Naive thymus-derived CD4-positive, alpha-beta T cell (primary cell): ENCODE measurements at regions not wholly inside any gene's neighbourhood (a gene's known extent, or its start where the extent isn't known, plus 50 kb on each side); places are given as distances from the start of the nearest gene placed in this dataset.
A peak's percentile ranks its signal among the peaks of the same experiment; 100 is the strongest.

Experiments used
- ATAC-seq: fragments of 150-1000 bp; cut with Tn5 transposase; 2 replicates; pipeline ENCODE4 v1.10.0; 2021; ENCODE audit warnings: mild to moderate bottlenecking, moderate library complexity
- CTCF ChIA-PET: fragments of 350-600 bp; sonication (Branson Sonifier 250); formaldehyde crosslinking; loops from one replicate; lab custom pipeline; 2021; ENCODE audit warnings: antibody characterized with exemption; lab: Charles Lee
- POLR2A ChIA-PET: fragments of 350-600 bp; sonication (Branson Sonifier 250); formaldehyde crosslinking; loops from one replicate; lab custom pipeline; 2021; ENCODE audit warnings: antibody characterized with exemption, inconsistent platforms; lab: Charles Lee
- DNase-seq, 9 donors: peaks; one replicate each; pipeline versions ENCODE4 v3.0.0 to v3.0.0-alpha.2; 2020 to 2022; ENCODE audit warnings: mixed read lengths in 1 of 9
- H3K27ac ChIP-seq: one replicate; pipeline ENCODE4 v1.7.0; 2013; ENCODE audit warnings: mild to moderate bottlenecking, low read depth, low read length, moderate library complexity
- H3K27me3 ChIP-seq, 2 donors: one replicate each; pipeline ENCODE4 v1.7.0; 2013; ENCODE audit warnings: low read length in 2 of 2, mild to moderate bottlenecking in 2 of 2, moderate library complexity in 2 of 2; ENCODE audit not compliant: control insufficient read depth in 2 of 2, insufficient read depth in 2 of 2
- H3K36me3 ChIP-seq, 3 experiments: 1 replicate in 2 of 3; 2 replicates in 1 of 3; pipeline ENCODE4 v1.7.0; 2013; ENCODE audit warnings: low read length in 3 of 3, mild to moderate bottlenecking in 3 of 3, moderate library complexity in 1 of 3; ENCODE audit not compliant: insufficient read depth in 3 of 3, control insufficient read depth in 2 of 3
- H3K4me1 ChIP-seq, 2 donors: one replicate each; pipeline ENCODE4 v1.7.0; 2013; ENCODE audit warnings: low read length in 2 of 2, mild to moderate bottlenecking in 2 of 2, moderate library complexity in 1 of 2; ENCODE audit not compliant: control insufficient read depth in 2 of 2, insufficient read depth in 2 of 2
- H3K4me3 ChIP-seq: 2 replicates; pipeline ENCODE4 v1.7.0; 2013; ENCODE audit warnings: mild to moderate bottlenecking, low read length
- H3K9me3 ChIP-seq, 3 experiments: 1 replicate in 2 of 3; 2 replicates in 1 of 3; pipeline ENCODE4 v1.7.0; 2013; ENCODE audit warnings: low read length in 3 of 3; ENCODE audit not compliant: control insufficient read depth in 2 of 3
- H3K27ac Mint-ChIP-seq, 9 donors: one replicate each; pipeline ENCODE4 v1.8.0; 2020 to 2022; ENCODE audit warnings: mixed read lengths in 9 of 9, mild to moderate bottlenecking in 8 of 9, moderate library complexity in 5 of 9, inconsistent platforms in 2 of 9
- H3K27me3 Mint-ChIP-seq, 5 donors: one replicate each; pipeline ENCODE4 v1.8.0; 2021 to 2022; ENCODE audit warnings: mixed read lengths in 5 of 5, mild to moderate bottlenecking in 1 of 5
- H3K36me3 Mint-ChIP-seq, 5 donors: one replicate each; pipeline ENCODE4 v1.8.0; 2020 to 2022; ENCODE audit warnings: mixed read lengths in 5 of 5, mild to moderate bottlenecking in 3 of 5, inconsistent platforms in 1 of 5
- H3K4me1 Mint-ChIP-seq, 7 donors: one replicate each; pipeline ENCODE4 v1.8.0; 2020 to 2022; ENCODE audit warnings: mixed read lengths in 7 of 7, mild to moderate bottlenecking in 3 of 7, inconsistent platforms in 1 of 7
- H3K4me3 Mint-ChIP-seq, 10 donors: one replicate each; pipeline ENCODE4 v1.8.0; 2020 to 2022; ENCODE audit warnings: mild to moderate bottlenecking in 10 of 10, mixed read lengths in 10 of 10, moderate library complexity in 6 of 10, inconsistent platforms in 2 of 10
- H3K9me3 Mint-ChIP-seq, 11 donors: one replicate each; pipeline ENCODE4 v1.8.0; 2020 to 2022; ENCODE audit warnings: mixed read lengths in 11 of 11, mild to moderate bottlenecking in 4 of 11, inconsistent platforms in 1 of 11, moderate library complexity in 1 of 11
- intact Hi-C, 2 donors: fragments of 100-400 bp; cut with micrococcal nuclease; formaldehyde crosslinking; loops; one replicate each; pipeline ENCODE4 v1.15.1; 2023

DNA sequence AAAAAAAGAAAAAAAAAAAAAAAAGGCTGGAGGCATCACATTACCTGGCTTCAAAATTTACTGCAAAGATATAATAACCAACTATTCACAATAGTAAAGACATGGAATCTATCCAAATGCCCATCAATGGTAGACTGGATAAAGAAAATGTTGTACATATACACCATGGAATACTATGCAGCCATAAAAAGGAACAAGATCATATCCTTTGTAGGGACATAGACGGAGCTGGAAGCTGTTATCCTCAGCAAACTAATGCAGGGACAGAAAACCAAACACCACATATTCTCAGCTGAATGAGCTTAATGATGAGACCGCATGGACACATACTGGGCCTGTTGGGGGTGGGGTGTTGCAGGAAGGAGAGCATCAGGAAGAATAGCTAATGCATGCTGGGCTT is 330.5 kb downstream of the SRGAP2C start:
- Histone ChIP-seq H3K4me3 (no peak overlapping the region), H3K4me1 (peaks cover 30 to 34% of the 10 kb centered on the region in 2 donors), H3K27me3 (no peaks in the 10 kb centered on the region), H3K9me3 (no peaks in the 10 kb centered on the region), H3K36me3 (peaks cover 0 to 4% (median 0%) of the 10 kb centered on the region in 3 experiments), H3K27ac (no peak overlapping the region)
- H3K27ac Mint-ChIP-seq = peak overlapping the region in 7 of 9 donors; percentile 38 to 92 (median 70)
- peaks cover 43 to 71% (median 62%) of the 10 kb centered on the region in 7 donors for H3K4me1 Mint-ChIP-seq
- no peak for DNase-seq
- no peaks in the 10 kb centered on the region for H3K27me3 Mint-ChIP-seq
- no peak for ATAC-seq
- POLR2A ChIA-PET = interaction anchor here (0.5 kb wide), 1 partner anchor 27 kb away, joined by 3 read pairs; no protein-coding TSS in a partner anchor
- H3K36me3 Mint-ChIP-seq = peaks cover 0 to 42% (median 0%) of the 10 kb centered on the region in 5 donors
- intact Hi-C loops = loop anchor here (10.0 kb wide), 3 partner anchors 80 to 1800 kb away; partner anchors contain the start of genes FAM72B (in 1 of the 2), PHGDH (in 1 of the 2) and SRGAP2C (in 1 of the 2)
- H3K9me3 Mint-ChIP-seq = peaks cover 0 to 22% (median 5%) of the 10 kb centered on the region in 11 donors
- CTCF ChIA-PET = no interaction called here
- peak overlapping the region in 3 of 10 donors; percentile 13 to 74 (median 70) for H3K4me3 Mint-ChIP-seq

DNA sequence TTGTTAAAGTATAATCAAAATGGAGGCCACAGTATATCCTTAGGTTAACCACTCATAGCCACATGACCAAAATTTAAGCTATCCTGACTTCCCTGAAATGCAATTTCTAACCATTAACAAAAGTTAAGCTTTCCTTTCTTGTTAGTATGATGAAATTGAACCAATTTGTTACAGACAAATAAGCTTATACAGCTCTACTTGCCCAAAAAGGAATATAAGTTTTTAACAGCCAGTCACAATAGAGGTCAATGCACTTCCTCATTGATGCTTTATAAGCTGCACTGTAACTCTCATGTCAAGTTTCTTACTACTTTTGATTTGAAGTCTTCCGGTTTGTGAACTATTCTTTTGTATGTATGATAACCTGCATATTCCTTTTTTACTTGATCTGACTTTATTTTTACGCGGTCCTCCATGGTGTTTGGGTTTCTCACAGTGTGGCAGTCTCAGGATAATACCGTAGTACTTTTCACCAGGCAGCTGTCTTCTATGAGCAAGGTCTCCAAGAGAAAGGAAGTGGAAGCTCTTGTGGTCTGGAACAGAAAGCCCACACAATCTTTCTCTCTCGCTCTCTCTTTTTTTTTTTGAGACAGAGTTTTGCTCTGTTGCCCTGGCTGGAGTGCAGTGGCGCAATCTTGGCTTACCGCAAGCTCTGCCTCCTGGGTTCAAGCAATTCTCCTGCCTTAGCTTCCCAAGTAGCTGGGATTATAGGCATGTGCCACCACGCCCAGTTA is 331.6 kb downstream of the SRGAP2C start:
- DNase-seq = peak in 8 of 9 donors; percentile 38 to 72 (median 63)
- Mint-ChIP-seq H3K4me1 (peaks cover 45 to 79% (median 69%) of the 10 kb centered on the region in 7 donors), H3K27ac (peak overlapping the region; percentile 68 to 92 (median 88)), H3K9me3 (peaks cover 0 to 13% (median 2%) of the 10 kb centered on the region in 11 donors), H3K27me3 (no peaks in the 10 kb centered on the region), H3K4me3 (peak overlapping the region; percentile 37 to 87 (median 79)), H3K36me3 (peaks cover 0 to 38% (median 0%) of the 10 kb centered on the region in 5 donors)
- Histone ChIP-seq H3K27me3 (no peaks in the 10 kb centered on the region), H3K9me3 (no peaks in the 10 kb centered on the region), H3K4me1 (peaks cover 30 to 36% of the 10 kb centered on the region in 2 donors), H3K4me3 (peak overlapping the region; percentile 15), H3K27ac (peak overlapping the region; percentile 63), H3K36me3 (peaks cover 0 to 4% (median 0%) of the 10 kb centered on the region in 3 experiments)
- ATAC-seq = peak; percentile 59
- POLR2A ChIA-PET = interaction anchor here (0.5 to 0.8 kb wide), 5 partner anchors 31 to 70 kb away, joined by 3 to 5 read pairs (median 3); no protein-coding TSS in a partner anchor
- intact Hi-C loops = loop anchor here (1.0 to 10.0 kb wide), 5 partner anchors 36 to 1802 kb away; partner anchors contain the start of genes FAM72B (in 1 of the 2), PHGDH (in 1 of the 2) and SRGAP2C (in 1 of the 2)
- CTCF ChIA-PET = interaction anchor here (1.0 to 1.4 kb wide), 2 partner anchors 23 to 72 kb away, joined by 3 to 6 read pairs; no protein-coding TSS in a partner anchor

DNA sequence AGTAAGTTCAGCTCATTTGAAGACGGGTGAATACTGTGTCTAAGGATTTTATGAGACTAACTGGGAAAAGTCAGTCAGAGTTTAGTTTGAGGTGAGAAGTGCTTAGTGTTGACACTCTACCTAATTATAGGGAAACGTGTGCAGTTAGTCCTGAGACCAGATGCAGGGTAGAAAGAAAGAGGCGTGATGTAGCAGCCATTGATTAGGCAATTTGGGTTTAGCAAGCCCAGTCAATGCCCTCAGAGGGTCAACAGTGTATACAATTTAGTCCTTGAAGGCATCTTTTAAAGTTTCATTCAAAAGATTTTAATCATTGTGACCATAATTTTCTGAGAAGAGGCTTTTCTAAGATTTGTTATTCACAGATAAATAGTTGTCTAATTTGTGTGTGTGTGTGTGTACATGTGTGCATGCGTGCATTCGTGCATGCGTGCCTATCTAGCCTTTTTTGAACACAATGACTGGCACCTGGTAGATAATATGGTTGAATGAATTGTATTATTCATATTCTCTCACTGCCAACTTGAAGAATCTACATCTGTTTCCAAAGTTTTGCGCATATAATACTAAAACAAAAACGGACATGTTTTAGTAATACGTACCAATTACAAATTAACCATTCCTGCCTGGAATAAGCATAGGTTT is 332.9 kb downstream of the SRGAP2C start:
- Histone ChIP-seq H3K4me1 (peaks cover 30 to 36% of the 10 kb centered on the region in 2 donors), H3K9me3 (no peaks in the 10 kb centered on the region), H3K4me3 (no peak overlapping the region), H3K27ac (no peak overlapping the region), H3K36me3 (peaks cover 0 to 4% (median 0%) of the 10 kb centered on the region in 3 experiments), H3K27me3 (no peaks in the 10 kb centered on the region)
- Mint-ChIP-seq H3K4me1 (peaks cover 42 to 74% (median 69%) of the 10 kb centered on the region in 7 donors), H3K27ac (peak overlapping the region; percentile 55 to 95 (median 88)), H3K36me3 (peaks cover 0 to 32% (median 0%) of the 10 kb centered on the region in 5 donors), H3K27me3 (no peaks in the 10 kb centered on the region), H3K9me3 (peaks cover 0 to 6% (median 2%) of the 10 kb centered on the region in 11 donors), H3K4me3 (peak overlapping the region; percentile 70 to 97 (median 91))
- CTCF ChIA-PET = interaction anchor here (0.9 kb wide), 1 partner anchor 26 kb away, joined by 3 read pairs; no protein-coding TSS in a partner anchor
- POLR2A ChIA-PET = interaction anchor here (1.1 to 1.6 kb wide), 4 partner anchors 13 to 74 kb away, joined by 3 to 5 read pairs (median 4); no protein-coding TSS in a partner anchor
- intact Hi-C loops = loop anchor here (1.0 to 10.0 kb wide), 7 partner anchors 9 to 1803 kb away; partner anchors contain the start of genes FAM72B (in 1 of the 2), PHGDH (in 1 of the 2) and SRGAP2C (in 1 of the 2)
- no peak for DNase-seq
- ATAC-seq = no peak

DNA sequence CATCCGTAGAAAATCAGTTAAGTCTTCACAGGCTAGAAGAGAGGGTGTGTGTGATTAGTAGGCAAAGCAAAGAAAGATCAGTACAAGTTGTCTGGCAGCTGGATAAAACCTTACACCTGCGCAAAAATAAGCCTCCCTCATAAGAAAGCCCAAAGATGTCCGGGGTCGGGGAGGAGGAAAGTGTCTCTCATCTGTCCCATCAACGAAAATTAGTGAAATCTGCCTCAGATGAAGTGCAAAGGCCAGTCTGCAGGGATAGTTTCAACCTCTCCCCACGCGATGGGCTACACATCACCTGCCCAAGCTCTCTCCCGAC is 333.9 kb downstream of the SRGAP2C start:
- Histone ChIP-seq H3K27ac (peak overlapping the region; percentile 76), H3K4me1 (peaks cover 30 to 36% of the 10 kb centered on the region in 2 donors), H3K27me3 (no peaks in the 10 kb centered on the region), H3K36me3 (peaks cover 0 to 4% (median 0%) of the 10 kb centered on the region in 3 experiments), H3K4me3 (peak overlapping the region; percentile 86), H3K9me3 (no peaks in the 10 kb centered on the region)
- H3K36me3 Mint-ChIP-seq = peaks cover 0 to 35% (median 0%) of the 10 kb centered on the region in 5 donors
- POLR2A ChIA-PET = interaction anchor here (1.0 to 1.7 kb wide), 7 partner anchors 12 to 73 kb away, joined by 3 to 25 read pairs (median 4); no protein-coding TSS in a partner anchor
- peaks cover 0 to 8% (median 2%) of the 10 kb centered on the region in 11 donors for H3K9me3 Mint-ChIP-seq
- H3K27ac Mint-ChIP-seq = peak overlapping the region; percentile 68 to 96 (median 90)
- intact Hi-C loops = loop anchor here (1.0 to 10.0 kb wide), 8 partner anchors 8 to 1804 kb away; partner anchors contain the start of genes FAM72B (in 1 of the 2), PHGDH (in 1 of the 2) and SRGAP2C (in 1 of the 2)
- CTCF ChIA-PET = interaction anchor here (0.9 kb wide), 1 partner anchor 27 kb away, joined by 3 read pairs; no protein-coding TSS in a partner anchor
- peak overlapping the region; percentile 70 to 97 (median 91) for H3K4me3 Mint-ChIP-seq
- DNase-seq = no peak
- no peak for ATAC-seq
- no peaks in the 10 kb centered on the region for H3K27me3 Mint-ChIP-seq
- H3K4me1 Mint-ChIP-seq = peaks cover 42 to 77% (median 69%) of the 10 kb centered on the region in 7 donors

DNA sequence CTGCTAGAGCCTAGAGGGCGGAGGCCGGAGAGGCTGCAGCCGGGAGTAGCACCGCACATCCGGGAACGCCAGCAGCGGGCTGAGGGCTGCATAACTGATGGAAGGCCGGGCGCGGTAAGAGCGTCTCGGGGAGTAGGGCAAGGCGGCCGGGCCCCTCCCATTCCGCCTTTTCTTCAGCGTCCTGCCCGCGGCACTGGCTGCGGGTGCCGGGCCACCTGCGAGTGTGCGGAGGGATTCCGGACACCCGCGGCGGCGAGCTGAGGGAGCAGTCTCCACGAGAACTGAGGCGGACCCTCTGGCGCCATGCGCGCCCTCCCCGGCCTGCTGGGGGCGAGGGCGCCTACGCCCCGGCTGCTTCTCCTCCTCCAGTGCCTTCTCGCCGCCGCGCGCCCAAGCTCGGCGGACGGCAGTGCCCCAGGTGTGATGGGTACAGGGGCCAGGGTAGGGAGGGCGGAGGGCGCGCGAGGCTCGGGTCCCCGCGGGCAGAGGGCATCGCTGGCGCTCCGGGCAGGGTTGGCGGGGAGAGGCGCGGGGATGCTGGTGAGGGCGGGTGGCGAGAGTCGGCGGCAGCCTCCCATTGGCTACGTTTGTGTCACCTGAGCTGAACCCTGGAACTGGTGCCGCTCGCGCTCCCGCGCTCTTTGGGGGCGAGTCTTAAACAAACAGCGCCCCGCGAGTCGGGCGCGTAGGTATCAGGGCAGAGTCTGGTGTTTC is 334.4 kb downstream of the SRGAP2C start:
- Mint-ChIP-seq H3K4me1 (peaks cover 40 to 74% (median 65%) of the 10 kb centered on the region in 7 donors), H3K4me3 (peak overlapping the region; percentile 70 to 97 (median 91)), H3K27ac (peak overlapping the region; percentile 68 to 96 (median 90)), H3K9me3 (peaks cover 0 to 10% (median 0%) of the 10 kb centered on the region in 11 donors), H3K36me3 (peaks cover 0 to 35% (median 0%) of the 10 kb centered on the region in 5 donors), H3K27me3 (no peaks in the 10 kb centered on the region)
- intact Hi-C loops = loop anchor here (1.0 to 10.0 kb wide), 7 partner anchors 32 to 1804 kb away; partner anchors contain the start of genes FAM72B (in 1 of the 2), PHGDH (in 1 of the 2) and SRGAP2C (in 1 of the 2)
- DNase-seq = peak; percentile 62 to 86 (median 83)
- ChIA-PET POLR2A (interaction anchor here (0.6 to 1.7 kb wide), 13 partner anchors 10 to 76 kb away, joined by 3 to 25 read pairs (median 4); no protein-coding TSS in a partner anchor), CTCF (interaction anchor here (1.1 kb wide), 1 partner anchor 73 kb away, joined by 4 read pairs; no protein-coding TSS in a partner anchor)
- H3K4me3 ChIP-seq = peak overlapping the region; percentile 86
- peaks cover 0 to 4% (median 0%) of the 10 kb centered on the region in 3 experiments for H3K36me3 ChIP-seq
- ATAC-seq = peak; percentile 93
- no peaks in the 10 kb centered on the region for H3K9me3 ChIP-seq
- peaks cover 30 to 36% of the 10 kb centered on the region in 2 donors for H3K4me1 ChIP-seq
- H3K27ac ChIP-seq = peak overlapping the region; percentile 76
- H3K27me3 ChIP-seq = no peaks in the 10 kb centered on the region
